ENCODE measurements at regions not wholly inside any gene's neighbourhood (a gene's known extent, or its start where the extent isn't known, plus 50 kb on each side); places are given as distances from the start of the nearest gene placed in this dataset.

- no peak for TF ChIP-seq POLR2A (IDR thresholded peaks at IDR 0.05)
- TF ChIP-seq CTCF (IDR thresholded peaks at IDR 0.05): no peak
Observed at GRCh38 chr14:76651410-76652055, 109.7 kb upstream of the VASH1 start.
